Activated CD4-positive, alpha-beta memory T cell treated with anti-CD3 and anti-CD28 coated beads for 36 hours (primary cell): ENCODE measurements at regions not wholly inside any gene's neighbourhood (a gene's known extent, or its start where the extent isn't known, plus 50 kb on each side); places are given as distances from the start of the nearest gene placed in this dataset.

Source experiments
- CTCF ChIA-PET: fragments of 350-600 bp; sonication (Branson Sonifier 250); formaldehyde crosslinking; loops from one replicate; lab custom pipeline; 2021; ENCODE audit warnings: antibody characterized with exemption, inconsistent platforms; lab: Charles Lee
- POLR2A ChIA-PET: fragments of 350-600 bp; sonication (Branson Sonifier 250); formaldehyde crosslinking; loops from one replicate; lab custom pipeline; 2021; ENCODE audit warnings: antibody characterized with exemption; lab: Charles Lee
- DNase-seq: peaks from one replicate; pipeline ENCODE4 v3.0.0-alpha.2; 2020
- H3K27ac Mint-ChIP-seq: one replicate; pipeline ENCODE4 v1.8.0; 2021; ENCODE audit warnings: mixed read lengths
- H3K27me3 Mint-ChIP-seq: one replicate; pipeline ENCODE4 v1.8.0; 2021; ENCODE audit warnings: mixed read lengths
- H3K36me3 Mint-ChIP-seq: one replicate; pipeline ENCODE4 v1.8.0; 2021; ENCODE audit warnings: mixed read lengths
- H3K4me1 Mint-ChIP-seq: one replicate; pipeline ENCODE4 v1.8.0; 2021; ENCODE audit warnings: low read depth, mixed read lengths
- H3K4me3 Mint-ChIP-seq: one replicate; pipeline ENCODE4 v1.8.0; 2021; ENCODE audit warnings: mild to moderate bottlenecking, mixed read lengths
- H3K9me3 Mint-ChIP-seq: one replicate; pipeline ENCODE4 v1.8.0; 2021; ENCODE audit warnings: mixed read lengths
- intact Hi-C: fragments of 100-400 bp; cut with micrococcal nuclease; formaldehyde crosslinking; loops from one replicate; pipeline ENCODE4 v1.15.1; 2023

- intact Hi-C loops = no loop called here
- no peaks in the 10 kb centered on the region for H3K27me3 Mint-ChIP-seq
- H3K4me1 Mint-ChIP-seq = no peaks in the 10 kb centered on the region
- no peak overlapping the region for H3K27ac Mint-ChIP-seq
- ChIA-PET POLR2A (no interaction called here), CTCF (no interaction called here)
- DNase-seq = no peak
- no peaks in the 10 kb centered on the region for H3K36me3 Mint-ChIP-seq
- H3K4me3 Mint-ChIP-seq = no peak overlapping the region
- no peaks in the 10 kb centered on the region for H3K9me3 Mint-ChIP-seq
Measured at GRCh38 chr3:25304916-25305315, 123.1 kb upstream of the RARB start.

- CTCF ChIA-PET = no interaction called here
Measured at GRCh38 chr3:25306066-25306465, 122.0 kb upstream of the RARB start.

DNA sequence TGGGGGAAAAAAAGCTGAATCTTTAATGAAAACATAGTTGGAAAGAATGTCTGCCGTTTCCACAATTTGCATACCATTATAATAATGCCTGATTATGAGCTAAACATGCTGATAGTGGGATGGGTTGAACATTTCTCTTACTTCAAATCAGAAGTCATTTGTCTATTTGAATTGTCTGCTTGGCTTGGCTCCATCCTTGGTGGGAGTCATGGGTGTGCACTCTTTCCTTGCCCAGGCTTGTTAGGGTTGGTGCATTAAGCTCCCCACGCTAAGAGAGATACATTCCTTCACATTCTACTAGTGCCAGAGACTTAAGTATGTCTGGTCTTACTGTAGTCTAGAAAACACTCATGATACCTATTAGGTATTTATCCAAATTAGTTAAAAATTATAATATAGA is 121.4 kb upstream of the RARB start:
- no peak for DNase-seq
- Mint-ChIP-seq H3K4me1 (no peaks in the 10 kb centered on the region), H3K9me3 (no peaks in the 10 kb centered on the region), H3K27ac (no peak overlapping the region), H3K27me3 (no peaks in the 10 kb centered on the region), H3K36me3 (no peaks in the 10 kb centered on the region), H3K4me3 (no peak overlapping the region)
- intact Hi-C loops = no loop called here
- POLR2A ChIA-PET = no interaction called here
- CTCF ChIA-PET = no interaction called here

More at GRCh38 chr3:25306066-25306465, 122.0 kb upstream of the RARB start:
- Mint-ChIP-seq H3K9me3 (no peaks in the 10 kb centered on the region), H3K27me3 (no peaks in the 10 kb centered on the region), H3K27ac (no peak overlapping the region), H3K36me3 (no peaks in the 10 kb centered on the region), H3K4me3 (no peak overlapping the region), H3K4me1 (no peaks in the 10 kb centered on the region)
- DNase-seq = no peak
- intact Hi-C loops = no loop called here
- POLR2A ChIA-PET = no interaction called here

GRCh38 chr3:25313286-25313685 is 114.8 kb upstream of the RARB start:
- Mint-ChIP-seq H3K36me3 (no peaks in the 10 kb centered on the region), H3K9me3 (no peaks in the 10 kb centered on the region), H3K4me3 (no peak overlapping the region), H3K27me3 (no peaks in the 10 kb centered on the region), H3K27ac (no peak overlapping the region), H3K4me1 (no peaks in the 10 kb centered on the region)
- DNase-seq = no peak
- intact Hi-C loops = no loop called here
- ChIA-PET POLR2A (no interaction called here), CTCF (no interaction called here)

DNA sequence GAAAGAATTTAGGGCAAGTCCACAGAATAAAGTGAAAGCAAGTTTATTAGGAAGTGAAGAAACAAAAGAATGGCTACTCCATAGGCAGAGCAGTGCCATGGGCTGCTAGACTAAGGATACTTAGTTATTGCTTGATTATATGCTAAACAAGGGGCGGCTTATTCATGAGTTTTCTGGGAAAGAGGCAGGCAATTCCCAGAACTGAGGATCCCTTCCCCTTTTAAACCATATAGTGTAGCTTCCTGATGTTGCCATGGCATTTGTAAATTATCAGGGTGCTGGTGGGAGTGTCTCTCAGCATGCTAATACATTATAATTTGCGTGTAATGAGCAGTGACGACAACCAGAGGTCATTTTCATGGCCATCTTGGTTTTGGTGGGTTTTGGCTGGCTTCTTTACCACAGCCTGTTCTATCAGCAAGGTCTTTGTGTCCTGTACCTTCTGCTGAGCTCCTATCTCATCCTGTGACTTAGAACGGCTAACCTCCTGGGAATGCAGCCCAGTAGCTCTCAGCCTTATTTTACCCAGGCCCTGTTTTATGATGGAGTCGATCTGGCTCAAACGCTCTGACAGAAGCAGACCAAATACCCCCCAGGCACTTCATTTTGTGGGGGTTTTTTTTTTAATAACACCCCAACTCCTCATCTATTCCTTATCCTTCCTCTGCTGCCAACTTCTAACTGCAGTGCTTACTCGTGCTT is 103.0 kb upstream of the RARB start:
- no peaks in the 10 kb centered on the region for H3K36me3 Mint-ChIP-seq
- no peak overlapping the region for H3K4me3 Mint-ChIP-seq
- H3K27ac Mint-ChIP-seq = no peak overlapping the region
- no peaks in the 10 kb centered on the region for H3K4me1 Mint-ChIP-seq
- DNase-seq = no peak
- POLR2A ChIA-PET = no interaction called here
- CTCF ChIA-PET = no interaction called here
- no peaks in the 10 kb centered on the region for H3K27me3 Mint-ChIP-seq
- H3K9me3 Mint-ChIP-seq = no peaks in the 10 kb centered on the region
- intact Hi-C loops = no loop called here

DNA sequence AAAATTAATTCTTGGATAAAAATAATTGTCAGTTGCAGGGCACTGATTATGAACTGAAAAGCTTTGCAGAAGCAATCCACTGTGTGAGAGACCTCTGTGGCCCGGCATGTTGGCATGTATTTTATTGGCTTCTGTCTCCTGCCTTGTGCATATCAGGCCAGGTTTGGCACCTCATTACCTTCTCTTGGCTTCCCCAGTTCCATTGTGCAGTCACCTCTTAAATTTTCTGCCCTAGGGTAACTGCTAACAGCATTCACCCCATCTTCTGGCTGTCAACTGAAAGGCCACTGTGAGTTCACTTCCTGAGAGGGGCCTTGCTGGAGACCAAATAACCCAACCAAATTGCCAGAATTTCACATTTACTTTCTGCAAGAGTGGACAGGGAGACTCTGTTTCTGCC is 92.7 kb upstream of the RARB start:
- ChIA-PET POLR2A (no interaction called here), CTCF (no interaction called here)
- no peaks in the 10 kb centered on the region for H3K27me3 Mint-ChIP-seq
- DNase-seq = no peak
- intact Hi-C loops = no loop called here
- no peak overlapping the region for H3K4me3 Mint-ChIP-seq
- no peaks in the 10 kb centered on the region for H3K36me3 Mint-ChIP-seq
- H3K4me1 Mint-ChIP-seq = no peaks in the 10 kb centered on the region
- peaks cover 20% of the 10 kb centered on the region for H3K9me3 Mint-ChIP-seq
- no peak overlapping the region for H3K27ac Mint-ChIP-seq

GRCh38 chr3:25338158-25338725 is 89.8 kb upstream of the RARB start:
- no peak for DNase-seq
- Mint-ChIP-seq H3K4me3 (no peak overlapping the region), H3K27ac (no peak overlapping the region), H3K27me3 (no peaks in the 10 kb centered on the region), H3K9me3 (peaks cover 7% of the 10 kb centered on the region), H3K36me3 (no peaks in the 10 kb centered on the region), H3K4me1 (no peaks in the 10 kb centered on the region)
- ChIA-PET POLR2A (no interaction called here), CTCF (interaction anchor here (0.5 to 0.9 kb wide), 2 partner anchors 9 to 58 kb away, joined by 3 read pairs; no protein-coding TSS in a partner anchor)
- intact Hi-C loops = no loop called here

GRCh38 chr3:25339225-25339624 is 88.8 kb upstream of the RARB start:
- no peak overlapping the region for H3K27ac Mint-ChIP-seq
- intact Hi-C loops = no loop called here
- no peaks in the 10 kb centered on the region for H3K4me1 Mint-ChIP-seq
- no peaks in the 10 kb centered on the region for H3K36me3 Mint-ChIP-seq
- no peaks in the 10 kb centered on the region for H3K27me3 Mint-ChIP-seq
- no peak for DNase-seq
- H3K4me3 Mint-ChIP-seq = no peak overlapping the region
- H3K9me3 Mint-ChIP-seq = peaks cover 2% of the 10 kb centered on the region
- POLR2A ChIA-PET = interaction anchor here (0.6 kb wide), 1 partner anchor 600 kb away, joined by 4 read pairs; no protein-coding TSS in a partner anchor
- CTCF ChIA-PET = no interaction called here

DNA sequence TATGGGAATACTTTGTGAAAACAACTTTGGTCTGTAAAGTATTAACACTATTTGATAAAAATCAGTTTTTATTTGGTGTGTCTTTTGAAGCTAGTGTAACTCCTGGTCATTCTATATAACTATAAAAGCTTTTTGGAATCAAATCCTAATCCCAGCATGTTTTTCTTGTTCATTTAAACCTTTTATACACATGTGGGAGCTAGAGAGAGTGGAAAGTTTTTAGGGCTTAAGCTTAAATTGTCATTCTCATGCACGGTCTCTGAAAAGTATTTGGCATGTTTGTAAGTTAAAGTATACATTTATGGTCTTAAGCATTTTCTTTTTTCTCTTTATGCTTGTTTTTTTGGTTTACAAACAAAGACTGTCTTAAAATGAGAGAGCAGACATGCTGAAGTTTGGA is 83.4 kb upstream of the RARB start:
- no peak for DNase-seq
- Mint-ChIP-seq H3K9me3 (no peaks in the 10 kb centered on the region), H3K36me3 (no peaks in the 10 kb centered on the region), H3K27me3 (no peaks in the 10 kb centered on the region), H3K4me1 (no peaks in the 10 kb centered on the region), H3K4me3 (no peak overlapping the region), H3K27ac (no peak overlapping the region)
- intact Hi-C loops = no loop called here
- POLR2A ChIA-PET = no interaction called here
- CTCF ChIA-PET = no interaction called here

- Mint-ChIP-seq H3K4me3 (no peak overlapping the region), H3K27me3 (no peaks in the 10 kb centered on the region), H3K9me3 (no peaks in the 10 kb centered on the region), H3K4me1 (no peaks in the 10 kb centered on the region), H3K36me3 (no peaks in the 10 kb centered on the region), H3K27ac (no peak overlapping the region)
- ChIA-PET POLR2A (no interaction called here), CTCF (no interaction called here)
- intact Hi-C loops = no loop called here
- no peak for DNase-seq
Measured at GRCh38 chr3:25349095-25349494, 79.0 kb upstream of the RARB start.

DNA sequence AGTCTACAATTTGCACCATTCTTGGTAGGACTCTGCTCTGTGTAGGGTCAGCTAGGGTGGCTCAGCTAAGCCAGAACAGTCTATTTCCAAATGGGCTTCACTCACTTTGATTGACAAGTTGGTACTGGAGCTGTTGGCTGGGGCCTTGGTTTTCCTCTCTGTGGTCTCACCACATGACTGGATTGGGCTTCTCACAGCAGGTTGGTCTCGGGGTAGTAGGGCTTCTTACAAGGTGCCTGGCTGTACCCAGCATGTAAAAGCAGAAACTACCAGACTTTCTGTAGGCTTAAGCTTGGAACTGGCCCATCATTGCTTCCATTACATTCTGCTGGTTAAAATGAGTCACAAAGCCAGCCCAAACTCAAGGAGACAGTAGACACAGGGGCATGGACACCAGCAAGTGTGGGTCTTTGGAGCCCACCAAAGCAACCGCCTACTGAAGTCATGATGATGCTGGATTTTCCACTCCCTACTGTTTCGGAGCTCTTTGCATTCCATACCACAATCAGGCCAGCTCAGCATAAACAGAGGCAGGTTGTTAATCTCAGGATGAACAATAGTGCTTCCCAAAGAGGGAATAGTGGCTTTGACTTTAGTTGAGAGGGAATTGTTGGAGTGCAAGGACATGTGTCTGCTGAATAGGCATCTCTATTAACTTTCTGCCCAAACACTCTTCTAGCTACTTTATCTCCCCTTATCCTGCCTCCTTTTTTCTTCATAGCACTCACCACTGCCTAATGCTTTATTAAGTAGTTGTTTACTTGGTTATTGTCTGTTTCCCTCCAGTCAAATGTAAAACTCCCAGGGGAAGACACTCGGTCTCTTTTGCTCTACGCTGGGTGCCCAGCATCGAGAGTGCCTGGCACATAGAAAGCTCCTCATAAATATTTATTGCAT is 78.0 kb upstream of the RARB start:
- Mint-ChIP-seq H3K36me3 (no peaks in the 10 kb centered on the region), H3K27ac (no peak overlapping the region), H3K27me3 (no peaks in the 10 kb centered on the region), H3K4me3 (no peak overlapping the region), H3K9me3 (no peaks in the 10 kb centered on the region), H3K4me1 (no peaks in the 10 kb centered on the region)
- POLR2A ChIA-PET = no interaction called here
- intact Hi-C loops = no loop called here
- CTCF ChIA-PET = no interaction called here
- no peak for DNase-seq

- no peak overlapping the region for H3K27ac Mint-ChIP-seq
- ChIA-PET POLR2A (no interaction called here), CTCF (no interaction called here)
- no peaks in the 10 kb centered on the region for H3K36me3 Mint-ChIP-seq
- no peak overlapping the region for H3K4me3 Mint-ChIP-seq
- no peak for DNase-seq
- H3K27me3 Mint-ChIP-seq = no peaks in the 10 kb centered on the region
- no peaks in the 10 kb centered on the region for H3K9me3 Mint-ChIP-seq
- intact Hi-C loops = no loop called here
- no peaks in the 10 kb centered on the region for H3K4me1 Mint-ChIP-seq
Measured at GRCh38 chr3:25350725-25351114, 77.3 kb upstream of the RARB start.
